Activated CD8-positive, alpha-beta memory T cell treated with anti-CD3 and anti-CD28 coated beads for 1 hour (primary cell): ENCODE measurements at regions not wholly inside any gene's neighbourhood (a gene's known extent, or its start where the extent isn't known, plus 50 kb on each side); places are given as distances from the start of the nearest gene placed in this dataset.

Source experiments
- DNase-seq, 2 donors: peaks; one replicate each; pipeline ENCODE4 v3.0.0-alpha.2; 2020; ENCODE audit warnings: low read depth in 1 of 2; ENCODE audit errors: extremely low read depth in 1 of 2

DNA sequence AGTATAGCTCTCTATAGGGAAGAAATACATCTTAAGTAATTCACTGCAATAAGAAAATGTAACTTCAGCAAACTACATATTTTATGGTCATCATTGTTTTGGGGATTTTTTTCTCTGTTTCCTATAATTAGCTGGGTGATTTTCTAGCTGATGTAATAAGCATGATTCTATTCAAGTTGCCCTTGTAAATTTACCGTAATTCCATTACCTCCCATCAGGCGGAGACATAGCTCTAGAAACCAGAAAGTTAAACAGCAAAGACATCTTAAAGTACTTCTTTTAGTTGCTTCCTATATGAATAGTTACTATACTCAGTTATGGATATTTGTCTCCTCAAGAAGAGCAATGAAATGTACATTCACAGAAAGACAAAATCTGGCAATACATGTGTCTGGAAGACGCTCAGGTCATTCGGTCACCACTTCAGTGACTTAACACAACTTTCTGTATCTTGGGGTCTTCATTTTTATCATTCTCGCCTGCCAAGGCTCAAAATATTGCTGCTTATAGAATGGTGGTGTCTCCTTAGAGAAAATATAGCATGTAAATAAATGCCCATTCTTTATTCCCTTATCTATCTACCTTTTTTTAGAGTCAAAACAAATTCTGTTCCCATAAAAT is 239.9 kb upstream of the ZC3H12C start:
- no peak for DNase-seq

DNA sequence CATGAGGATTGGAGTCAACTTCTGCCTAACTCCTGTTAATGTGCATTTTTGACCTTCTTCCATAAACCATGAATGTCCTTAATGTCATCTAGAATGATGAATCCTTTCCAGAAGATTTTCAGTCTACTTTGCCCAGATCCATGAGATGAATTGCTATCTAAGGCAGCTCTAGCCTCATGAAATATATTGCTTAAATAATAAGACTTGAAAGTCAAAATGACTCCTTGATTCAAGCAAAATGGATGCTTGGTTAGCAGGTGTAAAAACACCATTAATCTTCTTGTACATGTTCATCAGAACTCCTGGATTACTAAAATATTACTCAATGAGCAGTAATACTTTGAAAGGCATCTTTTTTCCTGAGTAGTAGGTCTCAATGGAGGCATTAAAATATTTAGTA is 238.5 kb upstream of the ZC3H12C start:
- no peak for DNase-seq

DNA sequence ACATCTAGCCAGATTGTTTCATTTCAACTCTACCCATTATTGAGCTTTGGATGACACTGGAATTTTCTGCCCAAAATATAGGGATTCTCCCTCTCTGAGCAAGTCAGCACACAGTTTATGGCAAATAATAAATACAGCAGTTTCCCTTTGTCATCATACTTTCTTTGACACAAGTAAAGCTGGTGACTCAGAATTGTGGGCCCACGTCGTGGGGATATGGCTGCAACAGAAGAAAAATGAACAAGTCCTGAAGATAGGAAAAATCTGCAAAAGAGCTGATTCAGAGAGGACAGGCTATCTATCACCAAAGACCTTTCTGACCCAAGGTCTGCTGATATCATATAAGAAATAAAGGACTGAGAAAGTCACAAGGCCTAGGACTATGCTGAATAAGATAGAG is 236.3 kb upstream of the ZC3H12C start:
- DNase-seq, result no peak

DNA sequence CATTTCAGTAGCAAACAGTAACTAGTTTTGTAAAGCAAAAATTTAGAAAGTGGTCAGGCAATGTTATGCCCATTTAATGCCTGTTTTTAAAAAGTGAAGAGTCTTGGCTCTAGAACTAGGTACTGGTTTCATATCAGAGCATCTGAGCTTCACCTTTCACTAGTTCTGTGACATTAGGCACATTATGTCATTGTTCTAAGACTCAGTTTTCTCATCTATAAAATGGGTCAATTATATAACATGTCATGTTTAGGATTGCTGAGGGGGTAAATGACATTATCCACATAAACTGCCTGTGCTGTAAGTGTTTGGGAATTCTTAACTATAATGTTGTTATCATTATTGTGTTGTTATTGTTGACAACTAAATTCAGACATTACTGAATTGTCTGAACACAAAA is 235.6 kb upstream of the ZC3H12C start:
- no peak for DNase-seq

DNA sequence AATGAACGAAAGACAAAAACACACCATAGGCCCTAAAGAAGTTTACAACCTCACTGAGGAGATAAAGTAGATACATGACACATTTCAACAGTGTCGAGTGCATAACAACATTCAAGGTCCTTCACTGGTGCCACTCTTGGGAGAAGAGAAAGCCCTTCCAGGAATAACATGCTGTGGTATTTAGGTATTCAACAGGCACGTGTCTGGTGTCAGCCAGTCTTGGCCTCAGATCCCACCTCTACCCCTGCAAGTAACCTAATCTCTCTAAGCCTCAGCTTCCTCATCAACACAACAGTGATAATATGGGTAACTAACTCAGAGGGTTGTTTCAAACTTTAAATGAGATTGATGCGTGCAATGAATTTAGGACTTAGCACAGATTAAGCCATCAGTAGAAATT is 235.0 kb upstream of the ZC3H12C start:
- no peak for DNase-seq

DNA sequence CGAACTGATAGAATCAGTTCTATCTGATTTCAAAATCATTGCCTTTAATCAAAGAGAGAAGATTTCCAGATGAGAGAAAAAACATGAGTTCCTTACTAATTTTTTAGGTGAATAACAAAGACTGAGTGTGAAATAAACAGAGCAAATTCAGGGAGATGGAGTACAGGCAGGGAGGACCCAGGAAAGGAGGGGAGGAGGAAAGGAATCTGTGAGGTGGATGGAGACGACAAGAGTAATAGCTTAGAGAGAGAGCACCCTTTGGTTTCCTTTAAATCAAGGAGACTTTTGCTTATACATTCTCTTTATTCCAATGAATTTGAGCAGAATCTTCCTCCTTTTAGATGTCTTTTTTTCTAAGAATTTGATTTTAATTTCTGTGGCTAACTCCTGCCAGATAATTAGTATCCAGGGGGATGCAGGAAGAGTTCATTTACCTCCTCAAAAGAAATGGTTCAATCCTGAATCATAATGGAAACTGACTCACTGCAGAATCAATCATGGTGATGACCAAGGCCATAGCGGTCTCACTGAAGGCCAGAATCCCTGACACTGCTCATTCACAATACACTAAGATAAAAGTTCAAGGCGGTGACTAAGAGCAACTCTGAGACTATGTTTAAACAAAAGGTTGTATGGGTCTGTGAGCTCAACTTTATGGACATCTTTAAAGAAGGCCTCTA is 234.0 kb upstream of the ZC3H12C start:
- DNase-seq, result no peak

DNA sequence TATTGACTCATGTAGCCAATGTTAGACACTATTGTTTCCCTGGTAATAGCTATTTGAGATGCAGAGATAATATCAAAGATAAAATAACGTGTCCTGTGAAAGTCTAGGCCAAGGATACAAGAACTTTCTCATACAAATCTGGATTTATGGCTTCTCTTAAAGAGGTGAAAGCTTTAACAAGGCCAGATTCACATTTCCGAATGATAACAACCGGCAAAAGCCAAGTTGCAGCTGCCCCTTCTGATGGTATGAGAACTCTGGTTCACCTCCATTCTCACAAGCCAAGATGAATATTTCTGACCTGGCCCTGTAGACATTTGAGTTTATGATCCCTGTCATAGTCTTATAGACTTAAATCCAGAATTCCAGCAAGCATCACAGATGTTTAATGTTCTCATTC is 230.4 kb upstream of the ZC3H12C start:
- no peak for DNase-seq

DNA sequence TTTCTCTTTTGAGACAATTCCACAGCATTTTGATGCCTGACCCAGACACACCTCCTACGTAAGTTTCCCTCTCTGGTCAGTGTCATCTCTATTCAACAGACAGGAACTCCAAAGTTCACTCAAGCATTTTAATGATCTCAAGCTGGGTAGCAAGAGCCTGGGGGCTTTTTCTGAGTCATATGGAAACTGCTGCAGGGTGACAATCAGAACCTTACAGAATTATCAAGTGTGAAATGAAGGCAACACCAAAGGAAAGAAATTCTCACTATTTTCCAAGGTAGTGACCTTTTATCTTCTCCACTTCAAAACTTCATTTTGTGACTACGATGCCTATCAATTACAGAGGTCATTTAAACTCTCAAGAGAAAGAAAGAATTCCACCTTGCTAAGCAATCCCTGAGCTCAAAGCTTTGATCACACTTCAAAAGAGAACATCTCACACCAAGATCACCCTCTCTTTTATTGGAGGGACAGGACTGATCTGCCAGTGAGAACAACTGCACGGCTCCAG is 229.0 kb upstream of the ZC3H12C start:
- no peak for DNase-seq

DNA sequence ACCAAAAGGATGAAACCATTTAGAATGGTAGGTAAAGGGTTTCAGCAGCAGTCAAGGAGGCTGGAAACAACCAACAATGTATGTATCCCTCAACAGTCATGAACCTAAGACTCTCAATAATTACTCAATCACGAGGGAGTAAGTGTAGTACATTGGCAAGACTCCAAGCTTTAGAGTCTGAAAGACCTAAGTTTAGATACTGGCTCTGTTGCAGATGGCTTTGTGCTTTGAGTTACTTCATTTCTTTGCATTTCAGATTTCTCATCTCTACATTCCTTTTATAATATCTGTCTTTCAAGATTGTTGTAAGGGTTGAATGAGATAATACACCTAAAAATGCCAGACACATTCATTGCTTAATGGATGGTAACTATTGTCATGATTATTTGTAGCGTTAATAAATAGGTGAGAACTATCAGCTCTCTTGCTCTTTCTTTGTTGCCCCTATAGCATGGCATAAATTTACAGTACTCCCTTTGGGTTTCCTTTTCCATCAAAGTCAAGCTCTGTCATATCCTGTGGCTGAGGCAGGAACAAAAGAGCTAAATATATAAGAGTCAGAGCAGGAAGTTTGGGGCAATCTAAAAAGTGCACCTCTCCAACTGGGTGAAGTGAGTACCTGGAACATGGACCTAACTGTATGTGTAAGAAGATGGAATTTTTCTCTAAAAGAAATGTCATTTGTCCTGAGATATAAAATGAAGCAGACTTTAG is 228.2 kb upstream of the ZC3H12C start:
- no peak for DNase-seq

DNA sequence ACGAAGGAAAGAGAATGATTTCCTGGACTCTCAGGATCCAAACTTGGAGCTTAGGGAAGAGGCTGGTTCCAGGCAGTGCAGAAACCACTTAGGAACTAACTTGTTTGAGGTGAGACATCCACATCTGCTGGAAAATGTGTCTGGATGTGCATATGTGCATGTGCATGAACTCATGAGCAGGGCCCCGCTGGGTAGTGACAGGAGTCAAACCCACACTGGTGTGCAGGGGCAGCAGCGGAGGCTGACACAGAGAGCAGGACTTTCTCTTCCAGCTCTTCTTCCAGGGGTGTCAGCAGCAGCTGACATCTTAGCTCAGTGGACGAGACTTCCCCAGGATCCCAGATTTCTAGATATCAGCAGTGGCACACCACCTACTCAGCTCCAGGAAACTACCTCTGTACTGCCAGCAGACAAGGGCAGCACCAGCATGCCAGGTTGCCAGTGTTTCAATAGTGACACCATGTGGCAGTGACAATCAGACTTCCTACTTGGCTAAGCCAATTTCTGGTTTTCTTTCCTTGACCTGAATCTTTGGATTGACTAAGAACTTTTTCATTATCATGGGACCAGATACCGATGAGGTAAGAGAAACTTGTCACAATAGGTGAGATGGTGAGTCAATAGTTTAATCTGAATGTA is 227.5 kb upstream of the ZC3H12C start:
- DNase-seq, result no peak

DNA sequence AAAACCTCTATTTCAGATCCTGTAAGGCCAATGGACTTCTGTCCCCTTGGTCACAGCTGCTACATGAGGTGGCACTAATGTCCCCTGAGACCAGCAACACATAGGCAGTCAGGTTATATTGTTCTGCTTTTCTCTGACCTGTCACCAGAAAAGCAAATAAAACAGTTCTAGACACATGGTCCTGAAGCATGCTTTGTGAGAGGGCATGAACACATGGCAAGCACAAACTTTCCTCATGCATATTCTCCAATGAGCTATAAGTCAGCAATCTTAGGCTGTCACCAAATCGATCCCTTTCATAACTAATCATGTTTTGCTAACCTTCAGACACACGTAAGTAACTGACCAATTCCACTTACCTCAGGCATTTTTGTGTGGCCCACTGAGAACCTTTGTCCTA is 225.4 kb upstream of the ZC3H12C start:
- DNase-seq, result no peak

DNA sequence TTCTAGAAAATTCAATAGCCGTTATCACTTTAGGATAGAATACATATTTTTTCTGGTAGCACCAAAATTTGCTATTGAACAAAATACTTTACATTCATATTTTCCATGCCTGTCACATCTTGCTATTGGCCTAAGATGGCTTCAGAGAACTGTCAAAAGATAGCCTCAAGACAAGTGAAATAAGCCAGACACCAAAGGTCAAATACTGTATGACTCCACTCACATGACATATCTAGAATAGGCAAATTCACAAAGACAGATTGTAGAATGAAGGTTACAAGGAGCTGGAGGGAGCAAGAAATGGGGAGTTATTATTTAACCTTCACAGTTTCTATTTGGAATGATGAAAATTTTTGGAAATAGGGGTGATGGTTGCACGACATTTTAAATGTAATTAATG is 223.7 kb upstream of the ZC3H12C start:
- no peak for DNase-seq

DNA sequence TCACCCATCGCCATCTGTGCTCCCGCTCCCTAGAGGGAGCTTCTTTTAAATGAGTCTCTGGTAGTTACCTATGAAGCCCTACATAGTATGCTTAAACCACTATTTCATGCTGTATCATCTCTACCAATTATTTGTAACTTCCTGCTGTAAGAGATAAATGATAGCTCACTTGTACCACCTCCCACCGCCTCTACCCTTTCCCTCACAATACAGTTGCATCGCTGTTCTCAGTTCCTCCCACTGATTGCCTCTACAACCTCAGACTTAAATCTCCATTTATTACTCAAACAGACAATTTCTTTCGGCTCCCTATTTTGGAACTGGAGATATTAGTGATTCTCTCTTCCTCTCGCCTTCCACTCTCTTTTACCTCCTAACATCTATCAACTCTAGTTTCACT is 222.9 kb upstream of the ZC3H12C start:
- no peak for DNase-seq

DNA sequence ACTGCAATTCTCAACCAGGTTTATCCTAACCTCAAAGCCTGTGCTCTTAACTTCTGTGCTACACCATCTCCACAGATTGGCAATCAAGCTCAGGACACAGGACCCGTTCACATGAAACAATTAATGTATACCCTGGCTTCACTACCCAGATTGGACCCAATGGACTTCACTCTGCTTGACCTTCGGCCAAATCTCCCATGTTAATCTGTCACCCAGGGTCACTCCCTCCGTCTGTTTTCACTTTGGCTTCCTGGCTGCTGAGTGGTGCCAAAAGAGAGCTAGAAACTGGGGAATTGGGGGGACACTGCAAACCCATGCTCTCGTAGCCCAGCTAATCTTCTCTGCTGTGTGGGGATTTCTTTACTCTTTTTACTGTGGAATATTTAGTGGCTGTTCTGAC is 216.1 kb upstream of the ZC3H12C start:
- no peak for DNase-seq

DNA sequence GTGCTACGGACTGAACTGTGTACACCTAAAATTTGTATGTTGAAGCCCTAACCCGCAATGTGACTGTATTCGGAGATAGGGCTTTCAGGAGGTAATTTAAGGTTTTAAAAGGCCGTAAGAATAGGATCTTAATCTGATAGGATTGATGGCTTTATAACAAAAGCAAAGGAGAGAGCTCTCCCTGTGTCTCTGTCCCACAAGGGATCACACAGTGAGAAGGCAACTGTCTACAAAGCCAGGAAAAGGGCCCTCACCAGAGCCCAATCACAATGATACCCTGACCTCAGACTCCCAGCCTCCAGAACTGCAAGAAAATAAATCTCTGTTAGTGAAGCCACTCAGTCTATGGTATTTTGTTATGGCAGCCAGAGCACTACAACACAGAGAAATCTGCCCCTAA is 208.7 kb upstream of the ZC3H12C start:
- DNase-seq, result no peak

DNA sequence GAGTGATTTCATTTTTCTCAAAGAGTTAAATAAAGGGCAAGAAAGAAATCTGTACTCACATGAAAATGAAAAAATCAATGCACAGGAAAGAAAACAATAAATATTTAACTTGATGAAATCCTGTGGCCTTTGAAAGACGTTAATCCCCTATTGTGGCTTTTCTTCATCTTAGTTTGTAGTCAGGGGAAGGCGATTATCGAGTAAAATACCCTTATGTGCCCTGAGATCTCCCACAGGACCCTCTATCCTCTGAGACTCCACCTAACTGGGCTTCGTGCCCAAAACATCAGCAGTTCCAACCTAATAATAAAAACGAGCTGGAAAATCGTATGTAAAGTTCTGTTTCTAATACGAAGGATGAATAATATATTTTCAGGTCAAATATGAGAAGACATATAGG is 208.2 kb upstream of the ZC3H12C start:
- no peak for DNase-seq

DNA sequence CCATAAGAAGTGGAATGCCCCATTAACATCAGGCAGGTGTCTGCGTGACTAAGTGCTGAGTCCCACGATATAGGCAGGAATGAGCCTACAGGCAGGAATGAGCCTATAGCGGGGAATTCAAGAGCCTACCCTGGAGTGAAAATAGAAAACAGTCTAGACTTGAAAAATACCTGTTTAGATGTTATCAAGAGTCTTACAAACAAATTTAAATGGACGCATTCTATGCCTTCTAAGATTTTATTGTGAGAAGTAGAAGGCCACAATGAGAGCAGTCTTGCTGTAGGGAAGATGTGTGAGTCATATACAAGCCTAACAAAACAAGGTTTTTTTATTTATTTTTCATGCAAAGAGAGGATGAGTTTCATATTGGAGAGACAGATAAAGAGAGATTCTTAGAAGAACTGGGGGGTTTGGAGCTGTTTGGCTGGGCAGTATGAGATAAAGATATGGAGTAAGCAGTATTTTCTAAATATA is 200.8 kb upstream of the ZC3H12C start:
- no peak for DNase-seq

DNA sequence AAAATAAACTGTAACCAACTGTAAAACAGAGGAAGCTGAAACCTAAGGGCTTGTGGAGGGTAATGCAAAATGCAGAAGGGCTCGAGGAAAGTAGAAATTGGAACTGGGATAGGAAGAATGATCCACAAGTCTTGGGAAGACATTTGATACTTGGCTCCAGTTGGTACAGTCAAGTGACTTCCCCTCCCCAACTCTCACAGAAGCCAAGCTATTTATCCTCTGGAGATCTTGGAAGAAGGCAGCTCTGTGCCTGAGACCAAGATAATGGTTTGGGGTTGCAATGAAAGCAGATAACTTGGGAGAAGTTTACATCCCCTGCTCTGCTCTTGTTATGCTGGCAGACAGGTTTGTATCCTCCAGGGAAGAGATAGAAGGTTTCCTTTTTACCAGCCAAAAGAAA is 198.9 kb upstream of the ZC3H12C start:
- no peak for DNase-seq

DNA sequence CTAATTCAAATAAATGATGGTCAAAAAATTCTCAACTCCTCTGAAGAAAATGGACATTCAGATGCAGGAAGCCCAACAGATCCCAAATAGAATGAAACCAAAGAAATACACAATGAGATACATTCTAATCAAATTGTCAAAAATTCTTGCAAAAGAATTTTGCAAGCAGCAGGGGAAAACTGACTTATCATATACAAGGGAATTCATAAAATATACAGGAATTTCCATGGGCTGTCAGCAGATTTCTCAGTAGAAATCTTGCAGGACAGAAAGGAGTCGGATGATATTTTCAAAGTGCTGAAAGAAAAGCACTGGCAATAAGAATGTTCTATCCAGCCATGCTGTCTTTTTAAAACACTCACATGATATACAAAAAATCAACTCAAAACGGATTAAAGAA is 194.6 kb upstream of the ZC3H12C start:
- no peak for DNase-seq

DNA sequence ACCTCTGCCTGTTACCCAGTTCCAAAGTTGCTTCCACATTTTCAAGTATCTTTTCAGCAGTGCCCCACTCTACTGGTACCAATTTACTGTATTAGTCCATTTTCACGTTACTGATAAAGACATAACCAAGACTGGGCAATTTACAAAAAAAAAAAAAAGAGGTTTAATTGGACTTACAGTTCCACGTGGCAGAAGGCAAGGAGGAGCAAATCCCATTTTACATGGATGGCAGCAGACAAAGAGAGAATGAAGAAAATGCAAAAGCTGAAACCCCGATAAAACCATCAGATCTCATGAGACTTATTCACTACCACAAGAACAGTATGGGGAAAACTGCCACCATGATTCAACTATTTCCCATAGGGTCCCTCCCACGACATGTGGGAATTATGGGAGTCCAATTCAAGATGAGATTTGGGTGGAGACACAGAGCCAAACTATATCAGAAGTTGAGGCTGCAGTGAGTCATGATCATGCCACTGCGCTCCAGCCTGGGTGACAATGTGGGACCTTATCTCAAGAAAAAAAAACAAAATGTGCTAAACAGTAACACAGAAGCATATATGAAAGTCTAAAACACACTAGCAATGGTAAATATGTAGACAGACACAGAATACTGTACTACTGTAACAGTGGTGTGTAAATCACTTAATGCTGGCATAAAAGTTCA is 190.3 kb upstream of the ZC3H12C start:
- DNase-seq, result no peak

DNA sequence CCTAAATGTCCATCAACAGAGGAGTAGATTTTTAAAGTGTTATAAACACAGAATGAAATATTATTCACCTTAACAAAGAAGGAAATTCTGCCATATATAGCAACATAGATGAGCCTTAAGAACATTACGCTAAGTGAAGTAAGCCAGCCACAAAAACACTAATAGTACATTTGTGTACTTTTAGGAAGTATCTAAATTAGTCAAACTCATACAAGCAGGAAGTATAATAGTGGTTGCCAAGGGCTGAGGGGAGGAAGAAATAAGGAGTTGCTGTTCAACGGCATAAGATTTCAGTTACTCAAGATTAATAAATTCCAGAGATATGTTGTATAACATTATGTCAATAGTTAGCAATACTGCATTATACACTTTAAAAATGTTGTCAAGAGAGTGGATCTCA is 181.7 kb upstream of the ZC3H12C start:
- no peak for DNase-seq
